Keratinocyte (primary cell): ENCODE measurements at regions not wholly inside any gene's neighbourhood (a gene's known extent, or its start where the extent isn't known, plus 50 kb on each side); places are given as distances from the start of the nearest gene placed in this dataset.

Experiments
- DNase-seq: peaks from one replicate; pipeline ENCODE4 v3.0.0-alpha.2; 2011; ENCODE audit warnings: low read depth, missing footprints, low spot score
- FAIRE-seq: peaks from 2 replicates; lab custom pipeline; 2011; peaks lifted over from hg19 to GRCh38; lab: Jason Lieb, UNC
- H2AFZ ChIP-seq: 2 replicates; pipeline ENCODE4 v1.6.0; 2012; ENCODE audit warnings: low read length, control low read depth, inconsistent platforms; ENCODE audit not compliant: control insufficient read depth
- H3K27ac ChIP-seq: 2 replicates; pipeline ENCODE4 v1.5.1; 2011; ENCODE audit warnings: low read length; ENCODE audit not compliant: control insufficient read depth, insufficient read depth
- H3K27me3 ChIP-seq: 3 replicates; pipeline ENCODE4 v1.6.0; 2011; ENCODE audit warnings: low read length; ENCODE audit not compliant: control insufficient read depth, insufficient read depth; ENCODE audit errors: extremely low read depth
- H3K36me3 ChIP-seq, 2 experiments: 2 replicates in 1 of 2; 3 replicates in 1 of 2; pipeline ENCODE4 v1.5.1; 2011; ENCODE audit warnings: low read length in 2 of 2, mild to moderate bottlenecking in 1 of 2; ENCODE audit not compliant: control insufficient read depth in 2 of 2, insufficient read depth in 2 of 2; ENCODE audit errors: extremely low read depth in 1 of 2
- H3K4me1 ChIP-seq: 3 replicates; pipeline ENCODE4 v1.5.1; 2011; ENCODE audit warnings: low read length; ENCODE audit not compliant: control insufficient read depth, insufficient read depth; ENCODE audit errors: extremely low read depth
- H3K4me2 ChIP-seq: 3 replicates; pipeline ENCODE4 v1.6.0; 2011; ENCODE audit warnings: low read depth, low read length; ENCODE audit not compliant: control insufficient read depth, insufficient read depth; ENCODE audit errors: extremely low read depth
- H3K4me3 ChIP-seq, 3 experiments: fragments of 200-600 bp in 1 of 3; sonication (generic) in 1 of 3; 2 replicates in 2 of 3; 3 replicates in 1 of 3; pipeline ENCODE4 v1.5.1; 2011 to 2016; ENCODE audit warnings: low read length in 3 of 3, mild to moderate bottlenecking in 3 of 3, control low read depth in 2 of 3, inconsistent platforms in 1 of 3, low read depth in 1 of 3, mixed read lengths in 1 of 3, mixed run types in 1 of 3, moderate library complexity in 1 of 3; ENCODE audit not compliant: control insufficient read depth in 2 of 3, insufficient read depth in 2 of 3; ENCODE audit errors: extremely low read depth in 1 of 3
- H3K79me2 ChIP-seq: 2 replicates; pipeline ENCODE4 v1.6.0; 2012; ENCODE audit warnings: low read length; ENCODE audit not compliant: control insufficient read depth, insufficient read depth
- H3K9ac ChIP-seq: 3 replicates; pipeline ENCODE4 v1.6.0; 2011; ENCODE audit warnings: low read length; ENCODE audit not compliant: control insufficient read depth, insufficient read depth; ENCODE audit errors: extremely low read depth
- H3K9me1 ChIP-seq: 3 replicates; pipeline ENCODE4 v1.6.0; 2011; ENCODE audit warnings: low read length; ENCODE audit not compliant: control insufficient read depth, insufficient read depth; ENCODE audit errors: extremely low read depth
- H3K9me3 ChIP-seq: 2 replicates; pipeline ENCODE4 v1.5.1; 2012; ENCODE audit warnings: low read depth, low read length; ENCODE audit not compliant: control insufficient read depth
- H4K20me1 ChIP-seq: 3 replicates; pipeline ENCODE4 v1.6.0; 2011; ENCODE audit warnings: low read length; ENCODE audit not compliant: control insufficient read depth, insufficient read depth; ENCODE audit errors: extremely low read depth
- EZH2 ChIP-seq: IDR thresholded peaks from one replicate; pipeline ENCODE4 v1.6.1; 2012; ENCODE audit warnings: inconsistent platforms, mild to moderate bottlenecking, low read length, moderate library complexity
- dilution Hi-C: fragments of 300-500 bp; cut with MboI; formaldehyde crosslinking; loops from one replicate; pipeline ENCODE4 v1.7.0; 2020; ENCODE audit warnings: low sequenced_read_pairs; ENCODE audit not compliant: extremely low pct_ligation_motif_present
- TF ChIP-seq, protein P1 (sequence below), 3 experiments: IDR thresholded peaks in 1 of 3; conservative IDR thresholded peaks in 1 of 3; optimal IDR thresholded peaks in 1 of 3; 2 replicates in 2 of 3; 3 replicates in 1 of 3; pipeline versions ENCODE3 to v1.5.1; 2011; ENCODE audit warnings: low read length in 3 of 3, mild to moderate bottlenecking in 3 of 3, moderate library complexity in 2 of 3, control low read depth in 1 of 3, inconsistent platforms in 1 of 3; ENCODE audit not compliant: insufficient read depth in 2 of 3; ENCODE audit errors: extremely low read depth in 1 of 3

- FAIRE-seq, result no peak
- Histone ChIP-seq H3K36me3 (no peaks in the 10 kb centered on the region), H4K20me1 (no peaks in the 10 kb centered on the region)
Observed at GRCh38 chr2:120804459-120804858, 68.8 kb downstream of the GLI2 start.

DNA sequence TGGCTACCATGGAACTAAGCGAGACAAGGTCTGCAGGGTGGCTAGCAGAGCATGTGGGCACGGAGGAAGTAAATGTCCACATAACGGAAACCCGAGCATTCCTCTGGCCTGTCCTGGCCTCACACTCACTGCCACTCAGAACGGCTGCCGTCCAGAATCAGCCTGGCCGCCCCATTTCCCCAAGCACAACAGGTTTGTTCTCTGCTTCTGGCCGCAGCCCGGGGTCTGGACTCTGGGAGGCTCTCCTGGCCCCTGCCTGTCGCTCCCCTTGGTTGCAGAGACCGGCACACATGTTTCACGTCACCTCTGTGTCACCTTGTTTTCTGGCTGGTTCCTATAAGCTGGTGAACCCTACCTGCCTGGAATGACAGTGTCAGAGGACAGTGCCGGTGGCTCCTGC is 69.3 kb downstream of the GLI2 start:
- no peaks in the 10 kb centered on the region for H3K9me1 ChIP-seq
- DNase-seq (no peak), FAIRE-seq (no peak)
- no peak overlapping the region for H3K27ac ChIP-seq
- no peak overlapping the region for H3K4me3 ChIP-seq
- H3K27me3 ChIP-seq, result no peaks in the 10 kb centered on the region
- no peaks in the 10 kb centered on the region for H3K36me3 ChIP-seq
- no peak overlapping the region for H2AFZ ChIP-seq
- H4K20me1 ChIP-seq, result no peaks in the 10 kb centered on the region
- no peak overlapping the region for H3K9ac ChIP-seq
- H3K79me2 ChIP-seq, result no peaks in the 10 kb centered on the region
- no peaks in the 10 kb centered on the region for H3K9me3 ChIP-seq
- H3K4me1 ChIP-seq, result no peaks in the 10 kb centered on the region
- TF ChIP-seq, protein P1, sequence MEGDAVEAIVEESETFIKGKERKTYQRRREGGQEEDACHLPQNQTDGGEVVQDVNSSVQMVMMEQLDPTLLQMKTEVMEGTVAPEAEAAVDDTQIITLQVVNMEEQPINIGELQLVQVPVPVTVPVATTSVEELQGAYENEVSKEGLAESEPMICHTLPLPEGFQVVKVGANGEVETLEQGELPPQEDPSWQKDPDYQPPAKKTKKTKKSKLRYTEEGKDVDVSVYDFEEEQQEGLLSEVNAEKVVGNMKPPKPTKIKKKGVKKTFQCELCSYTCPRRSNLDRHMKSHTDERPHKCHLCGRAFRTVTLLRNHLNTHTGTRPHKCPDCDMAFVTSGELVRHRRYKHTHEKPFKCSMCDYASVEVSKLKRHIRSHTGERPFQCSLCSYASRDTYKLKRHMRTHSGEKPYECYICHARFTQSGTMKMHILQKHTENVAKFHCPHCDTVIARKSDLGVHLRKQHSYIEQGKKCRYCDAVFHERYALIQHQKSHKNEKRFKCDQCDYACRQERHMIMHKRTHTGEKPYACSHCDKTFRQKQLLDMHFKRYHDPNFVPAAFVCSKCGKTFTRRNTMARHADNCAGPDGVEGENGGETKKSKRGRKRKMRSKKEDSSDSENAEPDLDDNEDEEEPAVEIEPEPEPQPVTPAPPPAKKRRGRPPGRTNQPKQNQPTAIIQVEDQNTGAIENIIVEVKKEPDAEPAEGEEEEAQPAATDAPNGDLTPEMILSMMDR (optimal IDR thresholded peaks at IDR 0.05 in 1 of 3, IDR thresholded peaks at IDR 0.05 in 1 of 3, conservative IDR thresholded peaks at IDR 0.05 in 1 of 3; ENCODE audit: extremely low read depth in 1 of 3, insufficient read depth in 2 of 3, low read length in 3 of 3), result no peak
- TF ChIP-seq EZH2, result no peak
- H3K4me2 ChIP-seq, result no peak overlapping the region
- dilution Hi-C loops, result loop anchor here (10.0 kb wide), 1 partner anchor 260 kb away; no protein-coding TSS in a partner anchor

More at GRCh38 chr2:120804459-120804858, 68.8 kb downstream of the GLI2 start:
- TF ChIP-seq EZH2, result no peak
- TF ChIP-seq, protein P1 (optimal IDR thresholded peaks at IDR 0.05 in 1 of 3, IDR thresholded peaks at IDR 0.05 in 1 of 3, conservative IDR thresholded peaks at IDR 0.05 in 1 of 3; ENCODE audit: extremely low read depth in 1 of 3, insufficient read depth in 2 of 3, low read length in 3 of 3), result no peak
- Histone ChIP-seq H3K9me1 (no peaks in the 10 kb centered on the region), H3K4me1 (no peaks in the 10 kb centered on the region), H3K9ac (no peak overlapping the region), H3K4me3 (no peak overlapping the region), H3K27me3 (no peaks in the 10 kb centered on the region), H3K79me2 (no peaks in the 10 kb centered on the region), H3K27ac (no peak overlapping the region), H3K9me3 (no peaks in the 10 kb centered on the region), H2AFZ (no peak overlapping the region), H3K4me2 (no peak overlapping the region)
- no peak for DNase-seq
- dilution Hi-C loops, result loop anchor here (10.0 kb wide), 1 partner anchor 260 kb away; no protein-coding TSS in a partner anchor
